NCI-H1092 treated with DMSO at 0.1 percent for 48 hours (cell line): ENCODE measurements at regions not wholly inside any gene's neighbourhood (a gene's known extent, or its start where the extent isn't known, plus 50 kb on each side); places are given as distances from the start of the nearest gene placed in this dataset.

Experiments
- DNase-seq: peaks from one replicate; lab custom pipeline; 2025; lab: John Stamatoyannopoulos, UW

DNA sequence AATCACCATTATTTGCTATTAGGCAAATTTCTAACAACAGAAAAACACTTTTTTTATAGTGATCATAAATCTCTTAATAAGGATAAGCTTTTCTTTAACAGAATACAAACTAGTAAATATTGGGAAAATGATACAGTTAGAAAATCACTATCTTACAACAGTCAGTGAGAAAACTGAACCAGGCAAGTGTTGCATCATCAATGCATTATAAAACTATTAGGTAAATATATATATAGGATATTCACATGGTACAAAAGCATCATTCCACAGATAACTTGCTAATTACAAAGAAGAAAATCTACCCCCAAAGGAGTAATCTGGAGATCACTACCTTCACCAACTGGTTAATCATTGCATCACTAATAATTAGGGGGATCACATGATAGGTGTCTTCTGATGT, 652.1 kb downstream of the HACE1 start:
- no peak for DNase-seq

DNA sequence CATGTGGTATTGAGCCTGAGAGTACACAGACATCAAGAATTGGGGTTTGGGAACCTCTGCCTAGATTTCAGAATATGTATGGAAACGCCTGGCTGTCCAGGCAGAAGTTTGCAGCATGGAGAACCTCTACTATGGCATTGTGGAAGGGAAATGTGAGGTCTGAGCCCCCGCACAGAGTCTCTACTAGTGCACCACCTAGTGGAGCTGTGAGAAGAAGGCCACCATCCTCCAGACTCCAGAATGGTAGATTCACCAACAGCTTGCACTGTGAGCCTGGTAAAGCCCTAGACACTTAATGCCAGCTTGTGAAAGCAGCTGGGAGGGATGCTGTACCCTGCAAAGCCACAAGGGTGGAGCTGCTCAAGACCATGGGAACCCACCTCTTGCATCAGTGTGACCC, 658.2 kb downstream of the HACE1 start:
- DNase-seq: no peak

DNA sequence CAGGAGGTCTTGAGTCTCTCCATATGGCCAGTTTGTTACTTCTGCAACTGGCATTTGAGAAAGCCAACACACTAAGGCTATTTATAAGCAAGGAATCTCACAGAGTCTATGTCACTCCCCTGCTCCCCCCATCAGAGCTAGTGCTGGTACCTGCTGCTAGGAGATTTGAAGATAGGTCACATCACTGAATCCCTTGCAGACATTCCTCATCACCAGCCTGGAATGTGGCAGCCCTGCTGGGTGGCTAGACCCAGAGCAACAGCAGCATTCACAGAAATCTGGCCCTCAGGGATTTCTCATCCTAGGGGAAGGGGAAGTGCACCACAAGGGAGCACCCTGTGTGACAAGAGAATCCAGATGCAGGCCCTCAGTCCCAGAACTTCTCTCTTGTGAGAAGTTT, 672.1 kb downstream of the HACE1 start:
- no peak for DNase-seq

DNA sequence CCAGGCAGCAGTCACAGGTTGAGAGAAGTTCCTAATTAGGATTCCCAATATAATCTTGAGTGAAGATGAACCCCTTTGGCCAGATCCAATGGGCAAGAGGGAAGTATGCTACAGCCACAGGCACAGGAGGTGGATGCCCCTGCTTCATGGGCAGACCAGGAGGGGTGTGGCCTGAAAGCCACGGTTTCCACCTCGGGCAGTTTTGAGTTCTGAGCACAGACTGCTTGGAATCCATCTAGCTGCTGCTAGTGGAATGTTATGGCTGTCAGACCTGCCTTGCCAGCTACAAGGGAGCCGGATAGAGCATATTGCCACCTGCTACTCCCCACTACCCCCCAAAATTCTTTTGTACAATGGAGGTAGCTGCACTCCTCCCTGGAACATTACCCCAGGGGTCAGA, 672.9 kb downstream of the HACE1 start:
- DNase-seq: no peak

DNA sequence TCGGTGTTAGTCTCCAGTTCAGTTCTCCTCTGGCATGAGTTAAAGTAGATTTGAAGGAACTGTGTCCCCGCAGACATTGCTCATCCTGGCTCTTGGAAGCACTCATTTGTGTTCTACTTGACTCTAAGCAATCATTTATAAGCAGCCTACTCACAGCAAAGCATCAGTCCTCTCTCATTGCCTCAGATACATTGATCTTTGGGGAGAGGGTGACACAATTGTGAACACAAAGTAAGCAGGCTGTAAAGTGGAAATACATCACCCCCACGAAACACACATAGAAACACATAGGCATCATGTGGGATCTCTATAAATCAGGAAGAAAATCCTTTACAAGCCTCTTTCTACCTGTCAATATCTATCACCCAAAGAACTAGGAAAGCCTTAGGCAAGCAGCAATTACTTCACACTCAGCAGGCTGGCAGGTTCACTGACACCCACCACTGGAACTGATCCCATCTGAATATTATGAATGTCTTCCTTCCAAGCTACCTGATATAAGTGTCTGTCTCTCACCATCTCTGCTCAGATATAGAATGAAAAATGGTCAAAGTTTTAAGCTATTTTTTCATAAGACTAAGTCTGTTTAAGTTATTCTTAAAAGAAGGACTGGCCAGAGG, 675.8 kb downstream of the HACE1 start:
- DNase-seq: no peak

DNA sequence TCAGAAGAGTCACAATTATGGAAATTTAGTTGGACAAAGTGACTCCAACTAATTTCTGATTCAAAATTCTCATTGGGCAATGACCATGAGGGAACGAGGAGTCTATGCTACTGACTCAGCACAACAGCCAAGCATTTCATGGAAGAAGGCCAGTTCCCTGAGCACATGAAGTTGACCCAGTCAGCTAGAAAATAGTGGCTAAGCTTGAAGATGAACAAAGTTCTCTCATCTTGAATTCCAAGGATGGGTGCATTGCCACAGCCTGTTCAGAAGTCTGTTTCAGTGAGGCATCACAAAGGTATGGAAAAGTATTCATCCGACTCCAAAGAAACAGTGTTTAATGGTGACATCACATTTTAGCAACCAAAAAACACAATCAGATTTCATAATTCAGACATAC, 676.9 kb downstream of the HACE1 start:
- DNase-seq: no peak

DNA sequence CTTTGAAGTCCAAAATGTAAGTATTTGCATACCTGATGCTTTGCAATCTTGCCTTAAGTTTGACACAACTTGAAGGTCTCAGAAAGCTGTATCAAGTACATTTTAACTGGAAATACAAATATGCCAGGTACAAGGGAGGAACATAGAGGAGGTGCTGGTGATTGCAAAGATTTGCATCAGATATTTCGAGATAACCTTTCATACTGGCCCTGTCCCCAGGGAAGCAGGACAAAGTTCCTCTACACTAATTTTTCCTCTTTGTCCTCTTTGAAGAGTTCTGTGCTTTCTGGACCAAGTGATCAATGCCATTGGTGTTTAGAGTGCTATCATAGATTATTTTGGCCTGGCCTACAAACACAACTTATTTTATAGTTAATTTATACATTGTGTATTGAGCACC, 686.1 kb downstream of the HACE1 start:
- DNase-seq: no peak

DNA sequence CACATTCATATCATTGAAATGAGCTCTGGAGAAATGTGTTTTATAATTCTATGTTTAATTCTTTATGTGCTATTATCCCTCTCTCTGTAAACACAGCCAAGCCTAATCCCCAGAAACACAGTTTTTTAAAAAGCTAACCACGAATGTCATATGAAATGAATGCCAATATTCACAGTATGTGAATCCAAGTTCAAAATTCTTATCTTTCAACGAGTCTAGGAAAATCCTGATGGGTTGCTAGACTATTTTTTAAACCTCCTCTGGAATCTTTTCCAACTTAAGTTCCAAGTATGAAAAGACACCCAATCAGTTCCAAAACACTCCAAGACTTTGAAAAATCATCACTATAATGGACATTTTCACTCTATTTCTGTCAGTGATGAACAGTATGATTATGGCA, 689.3 kb downstream of the HACE1 start:
- no peak for DNase-seq

DNA sequence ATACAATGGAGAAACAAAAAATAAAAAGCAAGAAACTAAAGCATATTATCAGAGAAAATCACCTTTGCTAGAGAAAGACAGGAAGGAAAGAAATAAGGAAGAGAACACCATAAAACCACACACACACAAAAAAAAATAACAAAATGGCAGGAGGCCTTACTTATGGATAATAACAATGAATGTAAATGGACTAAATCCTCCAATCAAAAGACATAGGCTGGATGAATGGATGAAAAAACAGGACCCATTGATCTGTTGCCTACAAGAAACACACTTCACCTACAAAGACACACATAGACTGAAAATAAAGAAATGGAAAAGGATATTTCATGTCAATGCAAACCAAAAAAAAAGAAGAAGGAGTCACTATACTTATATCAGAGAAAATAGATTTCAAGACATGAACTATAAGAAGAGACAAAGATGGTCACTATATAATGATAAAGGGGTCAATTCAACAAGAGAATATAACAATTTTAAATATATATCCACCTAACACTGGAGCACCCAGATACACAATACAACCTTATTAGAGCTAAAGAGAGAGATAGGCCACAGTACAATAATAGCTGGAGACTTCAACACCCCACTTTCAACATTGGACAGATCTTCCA, 693.6 kb downstream of the HACE1 start:
- DNase-seq: no peak

DNA sequence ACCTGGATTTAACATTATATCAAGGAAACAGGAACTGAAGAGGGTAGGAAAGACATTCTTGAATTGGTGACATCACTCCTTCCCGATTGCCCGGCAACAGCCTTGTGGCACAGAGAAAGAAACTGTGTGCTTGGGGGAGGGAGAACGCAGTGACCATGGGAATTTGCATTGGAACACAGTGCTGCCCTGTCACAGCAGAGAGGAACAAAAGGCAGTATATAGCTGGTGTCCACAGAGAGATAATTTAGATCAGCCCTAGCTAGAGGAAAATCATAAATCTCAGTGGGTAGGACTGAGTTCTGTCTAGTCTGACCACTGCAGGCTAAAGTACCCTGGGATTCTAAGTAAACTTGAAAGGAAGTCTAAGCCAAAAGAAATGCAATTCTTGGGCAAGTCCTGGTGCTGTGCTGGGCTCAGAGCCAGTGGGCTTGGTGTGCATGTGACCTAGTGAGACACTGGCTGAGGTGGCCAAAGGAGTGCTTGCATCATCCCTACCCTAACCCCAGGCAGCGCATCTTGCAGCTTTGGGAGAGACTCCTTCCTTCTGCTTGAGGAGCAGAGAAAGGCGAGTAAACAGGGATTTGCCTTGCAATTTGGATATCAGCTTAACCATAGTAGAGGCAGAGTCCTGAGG, 697.6 kb downstream of the HACE1 start:
- no peak for DNase-seq

DNA sequence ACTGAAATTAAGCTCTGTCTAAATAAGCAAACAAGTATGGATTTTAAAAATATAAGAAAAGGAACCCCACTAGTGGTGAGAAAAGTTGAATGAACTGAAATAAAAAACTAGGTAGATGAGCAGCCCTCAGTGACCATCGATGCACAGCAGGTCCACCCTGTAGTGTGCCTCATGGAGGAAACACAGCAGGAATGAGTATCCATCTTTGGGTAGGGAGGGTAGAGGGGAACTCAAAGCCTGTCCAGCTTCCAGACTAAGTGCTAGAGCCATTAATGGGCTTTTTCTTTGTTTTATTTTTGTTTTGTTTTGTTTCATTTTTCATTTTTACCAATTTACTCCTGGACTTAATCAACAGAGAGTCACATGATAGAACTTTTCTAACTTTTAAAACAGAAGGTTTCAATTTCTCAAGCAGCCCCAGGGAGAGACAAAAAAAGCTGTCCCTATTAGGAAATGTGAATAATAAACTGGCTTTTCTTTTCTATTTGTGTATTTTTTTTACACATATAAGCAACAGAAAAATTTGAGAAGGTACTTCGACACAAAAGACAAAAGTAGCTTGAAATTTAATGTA, 700.6 kb downstream of the HACE1 start:
- DNase-seq: no peak

DNA sequence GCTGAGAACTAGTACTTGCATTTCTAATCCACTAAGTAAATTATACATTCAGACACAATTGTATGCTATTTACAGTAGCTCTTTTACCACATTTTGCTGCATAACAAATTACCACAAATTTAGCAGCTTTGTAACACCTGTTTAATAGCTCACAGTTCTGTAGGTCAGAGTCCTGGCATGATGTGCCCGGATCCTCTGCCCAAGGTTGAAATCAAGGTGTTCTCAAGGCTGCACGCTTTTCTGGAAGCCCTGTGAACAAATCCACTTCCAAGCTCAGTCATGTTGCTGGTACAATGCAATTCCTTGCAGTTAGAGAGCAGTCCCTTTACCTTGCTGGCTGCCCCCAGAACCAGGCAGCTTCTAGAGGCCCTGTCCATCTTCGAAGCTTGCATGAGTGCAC, 716.0 kb downstream of the HACE1 start:
- DNase-seq: no peak

DNA sequence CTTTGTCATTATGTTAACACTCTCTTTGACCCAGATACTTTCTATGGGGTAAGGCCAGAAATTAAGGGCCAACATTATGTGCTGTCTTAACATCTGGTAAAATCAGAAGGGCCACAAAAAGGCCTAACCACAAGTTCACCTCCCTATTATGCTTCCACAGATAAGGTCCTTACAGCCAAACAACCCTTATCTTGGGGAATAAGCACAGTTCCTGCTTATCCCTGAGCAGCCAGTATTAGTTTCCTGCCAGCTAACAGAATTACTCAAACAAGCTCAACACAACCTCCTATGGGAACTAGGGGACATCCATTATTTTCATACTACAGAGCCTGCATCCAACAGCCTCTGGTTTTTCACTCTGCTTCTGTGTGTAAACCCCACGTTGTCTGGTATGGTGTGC, 724.8 kb downstream of the HACE1 start:
- DNase-seq: no peak

DNA sequence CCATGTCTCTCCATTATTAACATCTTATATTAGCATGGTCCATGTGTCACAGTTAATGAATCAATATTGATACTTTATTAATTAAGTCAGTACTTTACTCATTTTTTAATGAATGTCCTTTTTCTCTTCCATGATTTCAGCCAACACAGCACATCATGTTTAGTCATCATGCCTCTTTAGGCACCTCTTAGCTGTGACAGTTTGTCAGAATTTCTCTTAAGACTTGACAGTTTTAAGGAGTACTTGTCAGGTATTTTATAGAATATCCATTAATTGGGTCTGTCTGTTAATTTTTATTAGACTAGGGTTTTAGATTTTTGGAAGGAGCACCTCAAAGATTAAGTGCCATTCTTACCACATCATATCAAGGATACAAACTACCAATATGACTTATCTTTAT, 729.4 kb downstream of the HACE1 start:
- DNase-seq: no peak

DNA sequence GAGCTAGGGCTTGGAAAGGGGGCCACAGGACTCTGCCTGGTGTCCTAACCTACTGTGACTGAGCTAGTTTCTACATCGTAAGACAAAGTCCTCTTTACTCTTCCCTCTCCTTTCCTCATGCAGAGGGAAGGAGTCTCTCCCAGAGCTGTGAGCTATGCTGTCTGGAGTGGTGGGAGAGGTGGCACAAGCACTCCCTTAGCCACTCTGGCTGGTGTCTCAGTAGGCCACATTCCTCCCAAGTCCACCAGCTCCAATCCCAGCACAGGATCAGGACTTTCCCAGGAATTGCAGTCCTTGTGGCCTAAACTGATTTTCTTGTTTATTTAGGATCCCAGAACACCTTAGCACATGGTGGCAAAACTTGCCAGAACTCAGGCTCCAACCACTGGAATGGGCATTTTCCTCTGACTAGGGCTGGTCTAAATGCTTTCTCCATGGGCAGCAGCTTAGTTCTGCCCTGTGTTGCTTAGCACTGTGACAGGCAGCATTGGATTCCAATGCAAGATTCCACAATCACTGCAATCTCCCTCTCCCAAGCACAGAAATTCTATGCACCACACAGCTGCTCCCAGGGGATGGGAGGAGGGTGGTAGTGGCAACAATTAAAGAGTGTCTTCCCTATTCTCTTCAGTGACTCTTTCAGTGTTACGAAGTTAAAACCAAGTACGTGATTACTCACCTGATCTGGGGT, 733.3 kb downstream of the HACE1 start:
- no peak for DNase-seq

DNA sequence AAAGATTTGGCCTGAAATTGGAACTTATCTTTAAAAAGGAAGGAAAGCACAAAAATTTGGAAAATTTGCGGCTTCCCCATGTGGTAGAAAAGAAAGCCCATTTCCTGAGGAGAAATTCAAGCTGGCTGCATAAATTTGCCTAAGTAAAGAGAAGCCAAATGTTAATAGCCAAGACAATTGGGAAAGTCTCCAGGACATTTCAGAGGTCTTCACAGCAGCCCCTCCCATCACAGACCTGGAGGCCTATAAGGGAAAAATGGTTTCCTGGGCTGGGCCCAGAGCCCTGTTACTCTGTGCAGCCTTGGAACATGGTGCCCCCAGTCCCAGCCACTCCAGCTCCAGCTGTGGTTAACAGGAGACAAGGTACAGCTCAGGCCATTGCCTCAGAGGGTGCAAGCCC, 736.5 kb downstream of the HACE1 start:
- DNase-seq: no peak

DNA sequence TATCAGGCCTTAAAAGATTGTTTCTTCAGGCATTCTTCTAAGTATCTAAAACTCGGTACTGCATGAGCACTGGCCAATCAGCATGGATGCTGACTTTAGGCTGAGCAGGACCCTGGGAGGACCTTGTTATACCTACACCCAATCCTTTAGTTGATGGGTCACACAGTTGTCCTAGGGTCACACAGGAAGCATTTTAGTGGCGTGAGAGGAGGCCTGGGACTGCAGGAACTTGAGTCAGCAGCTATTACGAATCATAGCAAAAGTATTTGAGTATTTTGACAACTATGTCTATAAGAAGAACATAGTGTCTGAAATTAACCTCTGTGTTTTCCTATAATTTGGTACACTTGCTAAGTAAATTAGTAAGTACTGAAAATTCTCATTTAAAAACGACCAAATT, 741.4 kb downstream of the HACE1 start:
- DNase-seq: no peak

DNA sequence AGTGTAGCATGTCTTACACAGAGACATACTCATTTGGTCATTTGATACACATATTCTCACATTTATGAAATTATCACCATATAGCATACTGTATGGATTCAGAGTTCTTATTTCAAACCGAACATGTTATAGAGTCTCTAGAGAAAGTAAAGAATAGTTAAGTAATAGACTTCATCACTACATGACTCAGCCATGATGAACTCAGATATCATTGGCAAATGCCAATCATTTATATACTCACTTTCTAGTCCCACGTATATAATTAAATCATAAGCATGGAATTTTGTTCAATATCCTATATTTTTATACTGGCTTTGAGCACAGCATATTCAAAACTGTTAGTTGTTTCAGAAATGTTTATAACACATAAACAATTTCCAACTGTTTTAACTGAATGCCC, 749.9 kb downstream of the HACE1 start:
- no peak for DNase-seq

DNA sequence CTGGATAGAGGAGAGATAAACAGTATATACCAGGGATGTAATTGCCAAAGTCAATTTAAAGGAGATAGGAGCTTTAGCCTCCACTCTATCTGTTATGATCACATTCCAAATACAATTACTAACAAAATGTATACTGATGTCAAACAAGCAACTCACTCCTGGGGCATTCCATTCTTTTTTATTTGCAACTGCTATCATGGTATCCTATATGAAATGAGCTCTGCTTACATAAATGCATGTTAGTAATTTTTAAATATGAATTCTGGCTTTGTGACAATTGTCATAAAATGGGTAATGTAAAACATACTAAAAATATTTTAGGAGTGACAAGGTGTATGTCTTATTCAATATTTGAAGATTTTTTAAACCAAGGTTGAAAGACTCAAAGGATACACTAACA, 751.1 kb downstream of the HACE1 start:
- no peak for DNase-seq

DNA sequence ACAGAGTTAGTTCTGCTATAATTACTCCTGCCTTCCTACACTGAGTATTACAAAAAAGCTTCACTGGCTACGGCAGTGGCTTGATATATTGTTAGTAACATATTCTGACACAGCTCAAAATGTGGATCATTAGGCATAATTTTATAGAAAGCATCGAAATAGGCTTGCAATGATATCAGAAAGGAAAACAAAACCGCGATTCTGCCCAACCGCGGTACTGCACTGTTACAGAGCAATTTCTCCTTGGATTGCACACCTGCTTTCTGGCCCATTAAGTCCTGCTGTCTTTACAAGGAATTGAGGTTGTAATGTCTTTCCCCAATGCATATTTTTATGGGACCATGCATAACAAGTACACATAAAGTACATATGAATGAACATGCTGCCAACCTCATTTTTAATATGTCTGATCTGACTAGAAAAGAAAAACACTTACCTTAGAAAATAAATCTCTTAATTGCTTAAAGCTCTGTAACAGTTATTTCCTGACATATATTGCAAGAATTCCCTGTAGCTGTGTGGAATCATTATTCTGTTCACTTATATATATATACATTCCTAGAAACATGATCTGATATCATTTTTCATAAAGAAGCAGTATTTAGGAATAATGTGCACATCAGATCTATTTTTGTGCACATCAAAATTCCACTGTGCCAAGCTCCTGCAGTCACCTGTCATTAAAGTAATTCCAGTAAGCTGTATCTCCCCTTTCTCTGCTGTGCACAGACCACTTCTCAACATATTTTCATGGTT, 763.9 kb downstream of the HACE1 start:
- peak; percentile 24 for DNase-seq

DNA sequence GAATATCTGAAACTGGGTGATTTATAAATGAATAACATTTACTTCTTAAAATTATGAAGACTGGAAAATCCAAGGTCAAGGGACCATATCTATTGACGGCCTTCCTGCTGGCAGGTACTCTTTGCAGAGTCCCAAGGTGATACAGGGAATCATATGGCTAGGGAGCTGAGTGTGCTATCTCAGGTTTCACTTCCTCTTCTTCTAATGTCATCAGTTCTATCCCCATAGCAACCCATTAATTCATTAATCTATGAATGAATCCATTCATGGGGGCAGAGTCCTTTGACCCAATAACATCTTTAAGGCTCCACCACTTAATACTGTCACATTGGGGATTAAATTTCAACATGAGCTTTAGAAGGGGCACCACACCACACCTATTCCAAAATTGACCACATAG, 772.0 kb downstream of the HACE1 start:
- no peak for DNase-seq

DNA sequence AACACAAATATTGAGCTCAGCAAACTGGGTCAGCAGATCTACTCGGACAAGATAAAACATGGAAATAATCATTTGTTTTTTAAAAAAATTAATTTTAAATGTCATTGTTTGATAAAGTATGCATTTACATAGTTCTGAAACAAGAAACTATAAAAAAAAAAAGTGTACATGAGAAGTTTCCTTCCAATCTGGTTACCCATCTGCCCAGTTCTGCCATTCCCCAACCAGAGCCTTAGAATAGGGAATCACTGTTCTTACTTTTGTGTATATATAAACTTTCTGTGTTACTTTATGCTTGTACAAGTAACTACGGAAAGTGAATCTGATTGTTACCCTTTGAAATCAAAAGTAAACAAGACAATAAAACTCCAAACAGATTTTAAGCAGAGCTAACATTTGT, 791.4 kb downstream of the HACE1 start:
- no peak for DNase-seq
